IgD-negative memory B cell (primary cell): ENCODE measurements at regions not wholly inside any gene's neighbourhood (a gene's known extent, or its start where the extent isn't known, plus 50 kb on each side); places are given as distances from the start of the nearest gene placed in this dataset.

Source experiments
- H3K27ac Mint-ChIP-seq, 3 donors: one replicate each; pipeline ENCODE4 v1.8.0; 2020 to 2022; ENCODE audit warnings: mild to moderate bottlenecking in 3 of 3, mixed read lengths in 3 of 3, moderate library complexity in 1 of 3
- H3K27me3 Mint-ChIP-seq: one replicate; pipeline ENCODE4 v1.8.0; 2021; ENCODE audit warnings: mixed read lengths
- H3K36me3 Mint-ChIP-seq: one replicate; pipeline ENCODE4 v1.8.0; 2020; ENCODE audit warnings: mild to moderate bottlenecking, mixed read lengths
- H3K4me1 Mint-ChIP-seq, 3 donors: one replicate each; pipeline ENCODE4 v1.8.0; 2020 to 2022; ENCODE audit warnings: mixed read lengths in 3 of 3, mild to moderate bottlenecking in 1 of 3
- H3K4me3 Mint-ChIP-seq, 4 donors: one replicate each; pipeline ENCODE4 v1.8.0; 2020 to 2022; ENCODE audit warnings: mild to moderate bottlenecking in 4 of 4, mixed read lengths in 4 of 4, moderate library complexity in 3 of 4
- H3K9me3 Mint-ChIP-seq, 3 donors: one replicate each; pipeline ENCODE4 v1.8.0; 2020 to 2021; ENCODE audit warnings: mixed read lengths in 3 of 3, mild to moderate bottlenecking in 1 of 3

- H3K4me3 Mint-ChIP-seq: no peak overlapping the region
- H3K4me1 Mint-ChIP-seq: no peaks in the 10 kb centered on the region
- H3K36me3 Mint-ChIP-seq: peaks cover 3% of the 10 kb centered on the region
- peaks cover 0 to 4% (median 0%) of the 10 kb centered on the region in 3 donors for H3K9me3 Mint-ChIP-seq
- peaks cover 4% of the 10 kb centered on the region for H3K27me3 Mint-ChIP-seq
- no peak overlapping the region for H3K27ac Mint-ChIP-seq
These were observed 131.7 kb downstream of the CLCN4 start for GRCh38 chrX:10288373-10288975.

GRCh38 chrX:10296576-10296975 is 139.8 kb downstream of the CLCN4 start:
- Mint-ChIP-seq H3K27ac (no peak overlapping the region), H3K4me1 (peaks cover 0 to 2% (median 0%) of the 10 kb centered on the region in 3 donors), H3K27me3 (peaks cover 7% of the 10 kb centered on the region), H3K36me3 (no peaks in the 10 kb centered on the region), H3K4me3 (no peak overlapping the region), H3K9me3 (peaks cover 7 to 12% (median 7%) of the 10 kb centered on the region in 3 donors)

- peaks cover 14% of the 10 kb centered on the region for H3K27me3 Mint-ChIP-seq
- peaks cover 0 to 3% (median 0%) of the 10 kb centered on the region in 3 donors for H3K9me3 Mint-ChIP-seq
- no peaks in the 10 kb centered on the region for H3K4me1 Mint-ChIP-seq
- no peak overlapping the region for H3K4me3 Mint-ChIP-seq
- H3K36me3 Mint-ChIP-seq: no peaks in the 10 kb centered on the region
- no peak overlapping the region for H3K27ac Mint-ChIP-seq
These were observed 153.7 kb downstream of the CLCN4 start for GRCh38 chrX:10310511-10310910.

GRCh38 chrX:10314530-10315104 is 157.8 kb downstream of the CLCN4 start:
- Mint-ChIP-seq H3K4me3 (no peak overlapping the region), H3K4me1 (no peaks in the 10 kb centered on the region), H3K27me3 (peaks cover 16% of the 10 kb centered on the region), H3K9me3 (no peaks in the 10 kb centered on the region), H3K36me3 (no peaks in the 10 kb centered on the region), H3K27ac (peak overlapping the region in 1 of 3 donors; percentile 5)

- Mint-ChIP-seq H3K4me3 (no peak overlapping the region), H3K4me1 (no peaks in the 10 kb centered on the region), H3K36me3 (no peaks in the 10 kb centered on the region), H3K9me3 (peaks cover 0 to 2% (median 0%) of the 10 kb centered on the region in 3 donors), H3K27ac (no peak overlapping the region), H3K27me3 (peaks cover 4% of the 10 kb centered on the region)
These were observed 168.8 kb downstream of the CLCN4 start for GRCh38 chrX:10325611-10326010.

- Mint-ChIP-seq H3K27ac (no peak overlapping the region), H3K4me1 (no peaks in the 10 kb centered on the region), H3K36me3 (no peaks in the 10 kb centered on the region), H3K27me3 (peaks cover 4% of the 10 kb centered on the region), H3K9me3 (peaks cover 0 to 2% (median 0%) of the 10 kb centered on the region in 3 donors), H3K4me3 (no peak overlapping the region)
These were observed 169.8 kb downstream of the CLCN4 start for GRCh38 chrX:10326578-10326977.

- Mint-ChIP-seq H3K9me3 (peaks cover 0 to 2% (median 0%) of the 10 kb centered on the region in 3 donors), H3K27ac (no peak overlapping the region), H3K4me1 (no peaks in the 10 kb centered on the region), H3K36me3 (no peaks in the 10 kb centered on the region), H3K4me3 (no peak overlapping the region), H3K27me3 (peaks cover 4% of the 10 kb centered on the region)
These were observed 170.9 kb downstream of the CLCN4 start for GRCh38 chrX:10327651-10328050.

GRCh38 chrX:10329984-10330383 is 173.2 kb downstream of the CLCN4 start:
- Mint-ChIP-seq H3K27ac (no peak overlapping the region), H3K27me3 (peaks cover 4% of the 10 kb centered on the region), H3K9me3 (peaks cover 0 to 2% (median 0%) of the 10 kb centered on the region in 3 donors), H3K36me3 (peaks cover 2% of the 10 kb centered on the region), H3K4me3 (no peak overlapping the region), H3K4me1 (no peaks in the 10 kb centered on the region)

- H3K36me3 Mint-ChIP-seq: peaks cover 1% of the 10 kb centered on the region
- H3K4me3 Mint-ChIP-seq: no peak overlapping the region
- H3K27ac Mint-ChIP-seq: no peak overlapping the region
- H3K9me3 Mint-ChIP-seq: peaks cover 0 to 3% (median 1%) of the 10 kb centered on the region in 3 donors
- no peaks in the 10 kb centered on the region for H3K4me1 Mint-ChIP-seq
- peaks cover 2% of the 10 kb centered on the region for H3K27me3 Mint-ChIP-seq
These were observed 184.5 kb downstream of the CLCN4 start for GRCh38 chrX:10341309-10341708.

GRCh38 chrX:10350221-10350620 is 193.4 kb downstream of the CLCN4 start:
- H3K36me3 Mint-ChIP-seq: no peaks in the 10 kb centered on the region
- peaks cover 2 to 8% (median 7%) of the 10 kb centered on the region in 3 donors for H3K9me3 Mint-ChIP-seq
- H3K27me3 Mint-ChIP-seq: peaks cover 1% of the 10 kb centered on the region
- no peak overlapping the region for H3K27ac Mint-ChIP-seq
- no peak overlapping the region for H3K4me3 Mint-ChIP-seq
- H3K4me1 Mint-ChIP-seq: no peaks in the 10 kb centered on the region

- H3K4me1 Mint-ChIP-seq: no peaks in the 10 kb centered on the region
- H3K27me3 Mint-ChIP-seq: peaks cover 1% of the 10 kb centered on the region
- H3K4me3 Mint-ChIP-seq: no peak overlapping the region
- no peaks in the 10 kb centered on the region for H3K36me3 Mint-ChIP-seq
- no peak overlapping the region for H3K27ac Mint-ChIP-seq
- peaks cover 2 to 8% (median 7%) of the 10 kb centered on the region in 3 donors for H3K9me3 Mint-ChIP-seq
These were observed 194.2 kb downstream of the CLCN4 start for GRCh38 chrX:10350981-10351380.

- Mint-ChIP-seq H3K4me3 (no peak overlapping the region), H3K36me3 (no peaks in the 10 kb centered on the region), H3K9me3 (peaks cover 0 to 7% (median 5%) of the 10 kb centered on the region in 3 donors), H3K27ac (no peak overlapping the region), H3K27me3 (peaks cover 1% of the 10 kb centered on the region), H3K4me1 (no peaks in the 10 kb centered on the region)
These were observed 195.8 kb downstream of the CLCN4 start for GRCh38 chrX:10352536-10352935.

GRCh38 chrX:10356979-10357378 is 200.2 kb downstream of the CLCN4 start:
- Mint-ChIP-seq H3K27me3 (peaks cover 2% of the 10 kb centered on the region), H3K4me1 (no peaks in the 10 kb centered on the region), H3K9me3 (no peaks in the 10 kb centered on the region), H3K36me3 (no peaks in the 10 kb centered on the region), H3K4me3 (no peak overlapping the region), H3K27ac (no peak overlapping the region)

- no peaks in the 10 kb centered on the region for H3K36me3 Mint-ChIP-seq
- peaks cover 2% of the 10 kb centered on the region for H3K27me3 Mint-ChIP-seq
- no peak overlapping the region for H3K27ac Mint-ChIP-seq
- no peak overlapping the region for H3K4me3 Mint-ChIP-seq
- H3K9me3 Mint-ChIP-seq: peaks cover 0 to 2% (median 0%) of the 10 kb centered on the region in 3 donors
- no peaks in the 10 kb centered on the region for H3K4me1 Mint-ChIP-seq
These were observed 202.2 kb downstream of the CLCN4 start for GRCh38 chrX:10358958-10359357.

- no peaks in the 10 kb centered on the region for H3K4me1 Mint-ChIP-seq
- H3K27me3 Mint-ChIP-seq: peaks cover 3% of the 10 kb centered on the region
- H3K27ac Mint-ChIP-seq: no peak overlapping the region
- H3K9me3 Mint-ChIP-seq: peaks cover 0 to 2% (median 2%) of the 10 kb centered on the region in 3 donors
- no peaks in the 10 kb centered on the region for H3K36me3 Mint-ChIP-seq
- H3K4me3 Mint-ChIP-seq: no peak overlapping the region
These were observed 203.3 kb downstream of the CLCN4 start for GRCh38 chrX:10360116-10360515.
